ENCODE measurements at regions not wholly inside any gene's neighbourhood (a gene's known extent, or its start where the extent isn't known, plus 50 kb on each side); places are given as distances from the start of the nearest gene placed in this dataset.
A peak's percentile ranks its signal among the peaks of the same experiment; 100 is the strongest.

- no peaks in the 10 kb centered on the region for H3K4me1 ChIP-seq
- no peaks in the 10 kb centered on the region for H3K36me3 ChIP-seq (replicated peaks in 1 of 2; ENCODE audit: insufficient read depth in 1 of 2, low read depth in 2 of 2)
- ATAC-seq (peak; percentile 18), DNase-seq (peak in 2 of 4 donors; percentile 15 to 31)
- H3K27me3 ChIP-seq: no peaks in the 10 kb centered on the region
- H3K4me3 ChIP-seq: no peak overlapping the region
- H3K9me3 ChIP-seq: no peaks in the 10 kb centered on the region
- no peak overlapping the region for H3K27ac ChIP-seq
- TF ChIP-seq POLR2A (IDR thresholded peaks at IDR 0.05) (no peak), CTCF (IDR thresholded peaks at IDR 0.05) (no peak)
- WGBS, 2 donors: 76 to 77% methylated on average over 14 of the region's 14 CpGs
- intact Hi-C loops (cut with DNase I): no loop called here
These were observed 50.4 kb upstream of the SEPTIN5 start for GRCh38 chr22:19663821-19664355.

GRCh38 chr22:19664406-19664805 lies 49.9 kb upstream of the SEPTIN5 start:
- intact Hi-C loops (cut with DNase I): no loop called here
- WGBS, 2 donors: 64 to 75% methylated on average over 2 of the region's 2 CpGs
- H3K4me3 ChIP-seq: no peak overlapping the region
- H3K4me1 ChIP-seq: no peaks in the 10 kb centered on the region
- DNase-seq (no peak), ATAC-seq (no peak)
- TF ChIP-seq POLR2A (IDR thresholded peaks at IDR 0.05) (no peak), CTCF (IDR thresholded peaks at IDR 0.05) (no peak)
- H3K36me3 ChIP-seq (replicated peaks in 1 of 2; ENCODE audit: insufficient read depth in 1 of 2, low read depth in 2 of 2): no peaks in the 10 kb centered on the region
- H3K9me3 ChIP-seq: no peaks in the 10 kb centered on the region
- H3K27me3 ChIP-seq: no peaks in the 10 kb centered on the region
- H3K27ac ChIP-seq: no peak overlapping the region
